GM19372 (cell line): ENCODE measurements at regions not wholly inside any gene's neighbourhood (a gene's known extent, or its start where the extent isn't known, plus 50 kb on each side); places are given as distances from the start of the nearest gene placed in this dataset.
"Not testable (repeated sequence)": the region's sequence is repeated elsewhere in the genome, so short reads cannot be mapped to it uniquely, and the experiment has no call there.

Source experiments
- ATAC-seq: cut with Tn5 transposase; IDR thresholded peaks from one replicate; pipeline ENCODE4 v1.9.1; 2021; ENCODE audit warnings: mild to moderate bottlenecking, low read depth, moderate library complexity; ENCODE audit not compliant: unreplicated experiment

DNA sequence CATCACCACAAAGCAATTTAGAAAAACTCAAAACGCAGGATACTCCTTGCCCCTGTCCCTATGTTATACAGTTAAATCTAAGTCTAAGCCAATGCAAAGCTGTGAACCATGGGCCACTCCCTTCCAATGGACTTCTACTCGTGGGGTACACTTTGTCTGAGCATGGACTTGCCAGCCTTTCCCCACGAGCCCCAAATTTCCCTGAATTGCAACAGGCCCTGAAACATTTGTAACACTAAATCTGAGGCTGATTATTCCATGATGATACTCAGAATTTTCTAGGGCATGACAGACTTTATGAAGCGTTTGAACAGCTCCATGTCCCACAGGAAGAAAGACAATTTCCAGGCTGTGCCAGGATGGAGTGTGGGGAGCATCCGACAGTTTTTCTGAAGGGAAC lies 189.6 kb downstream of the TXNL1 start:
- no peak for ATAC-seq

DNA sequence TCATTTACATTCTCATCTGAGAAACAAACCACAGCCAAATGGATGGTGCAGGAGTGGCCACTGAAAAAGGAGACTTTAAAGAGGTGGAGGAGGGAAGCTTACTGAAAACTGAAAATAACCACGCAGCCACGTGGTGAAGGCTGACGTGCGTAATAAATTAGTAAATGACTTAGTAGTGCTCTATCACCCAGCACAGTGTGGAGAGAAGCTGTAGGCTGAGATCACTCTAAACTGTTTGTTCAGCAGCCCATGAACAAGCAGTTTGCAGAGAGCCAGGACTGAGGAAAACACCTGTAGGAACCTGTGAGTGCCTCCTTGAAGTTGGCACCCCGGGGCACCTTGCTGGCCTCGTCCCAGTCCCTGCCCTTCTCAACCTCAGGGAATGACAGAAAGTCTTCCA lies 193.0 kb downstream of the TXNL1 start:
- no peak for ATAC-seq

DNA sequence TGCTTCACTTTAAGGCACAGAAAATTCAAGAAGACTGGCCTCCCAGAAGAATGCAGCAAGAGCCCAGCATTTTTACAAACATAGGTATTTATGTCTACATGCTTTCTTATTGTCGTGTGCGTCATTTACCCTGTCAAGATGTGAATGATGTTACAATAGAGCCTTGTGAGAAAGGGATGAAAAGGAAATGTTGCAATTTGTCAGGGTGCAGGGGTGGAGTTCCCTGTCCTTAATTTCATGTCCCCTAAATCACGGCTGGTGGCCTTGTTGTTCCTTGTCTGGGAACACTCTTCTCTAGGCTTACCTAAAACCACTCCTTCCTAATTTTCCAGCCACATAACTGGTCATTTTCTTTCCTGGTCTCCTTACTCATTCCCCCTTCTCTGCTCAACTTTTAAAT lies 194.2 kb downstream of the TXNL1 start:
- no peak for ATAC-seq

- ATAC-seq = no peak
Measured at GRCh38 chr18:56443166-56443907, 195.1 kb downstream of the TXNL1 start.

GRCh38 chr18:56438480-56438879 lies 199.9 kb downstream of the TXNL1 start:
- ATAC-seq = not testable (repeated sequence)

- no peak for ATAC-seq
Measured at GRCh38 chr18:56436651-56437050, 201.7 kb downstream of the TXNL1 start.

GRCh38 chr18:56433919-56434318 lies 204.5 kb downstream of the TXNL1 start:
- no peak for ATAC-seq

GRCh38 chr18:56431551-56431950 lies 206.8 kb downstream of the TXNL1 start:
- no peak for ATAC-seq

GRCh38 chr18:56423626-56424025 lies 214.8 kb downstream of the TXNL1 start:
- no peak for ATAC-seq

DNA sequence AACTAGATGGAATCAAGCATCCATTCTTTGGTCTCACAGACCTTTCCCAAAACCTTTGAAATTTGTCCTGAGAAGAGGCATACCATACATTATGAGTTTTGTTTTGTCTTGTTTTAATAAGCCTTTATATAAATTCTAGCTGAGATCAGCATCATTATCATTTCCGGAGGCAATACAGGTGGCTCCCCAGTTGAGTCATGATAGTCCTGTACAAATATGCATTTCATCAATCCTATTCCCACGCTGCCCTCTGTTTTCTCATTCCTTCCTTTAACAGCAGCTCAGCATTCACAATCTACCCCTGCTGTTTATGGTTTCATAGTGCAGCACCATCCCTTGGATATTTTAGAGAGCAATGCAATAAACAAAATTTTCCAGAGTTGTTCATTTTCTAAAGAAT lies 216.7 kb downstream of the TXNL1 start:
- ATAC-seq = no peak

- ATAC-seq = not testable (repeated sequence)
Measured at GRCh38 chr18:56420868-56421267, 217.5 kb downstream of the TXNL1 start.

DNA sequence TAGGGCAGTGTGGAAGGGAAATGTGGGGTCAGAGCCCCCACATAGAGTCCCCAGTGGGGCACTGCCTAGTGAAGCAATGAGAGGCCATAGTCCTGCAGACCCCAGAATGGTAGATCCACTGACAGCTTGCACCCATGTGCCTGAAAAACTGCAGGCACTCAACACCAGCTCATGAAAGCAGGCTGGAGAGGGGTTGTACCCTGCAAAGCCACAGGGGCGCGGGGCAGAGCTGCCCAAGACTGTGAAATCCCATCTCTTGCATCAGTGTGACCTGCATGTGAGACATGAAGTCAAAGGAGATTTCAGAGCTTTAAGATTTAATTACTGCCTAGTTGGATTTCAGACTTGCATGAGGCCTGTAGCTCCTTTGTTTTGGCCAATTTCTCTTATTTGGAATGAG lies 224.0 kb downstream of the TXNL1 start:
- ATAC-seq = no peak

DNA sequence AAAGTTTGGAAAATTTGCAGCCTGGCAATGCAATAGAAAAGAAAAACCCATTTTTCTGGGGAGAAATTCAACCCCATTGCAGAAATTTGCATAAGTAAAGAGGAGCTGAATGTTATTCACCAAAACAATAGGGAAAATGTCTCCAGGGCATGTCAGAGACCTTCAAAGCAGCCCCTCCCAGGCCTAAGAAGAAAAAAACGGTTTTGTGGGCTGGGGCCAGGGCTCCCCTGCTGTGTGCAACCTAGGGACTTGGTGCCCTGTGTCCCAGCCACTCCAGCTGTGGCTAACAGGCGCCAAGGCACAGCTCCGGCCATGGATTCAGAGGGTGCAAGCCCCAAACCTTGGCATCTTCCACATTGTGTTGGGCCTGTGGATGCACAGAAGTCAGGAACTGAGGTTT lies 224.5 kb downstream of the TXNL1 start:
- no peak for ATAC-seq

DNA sequence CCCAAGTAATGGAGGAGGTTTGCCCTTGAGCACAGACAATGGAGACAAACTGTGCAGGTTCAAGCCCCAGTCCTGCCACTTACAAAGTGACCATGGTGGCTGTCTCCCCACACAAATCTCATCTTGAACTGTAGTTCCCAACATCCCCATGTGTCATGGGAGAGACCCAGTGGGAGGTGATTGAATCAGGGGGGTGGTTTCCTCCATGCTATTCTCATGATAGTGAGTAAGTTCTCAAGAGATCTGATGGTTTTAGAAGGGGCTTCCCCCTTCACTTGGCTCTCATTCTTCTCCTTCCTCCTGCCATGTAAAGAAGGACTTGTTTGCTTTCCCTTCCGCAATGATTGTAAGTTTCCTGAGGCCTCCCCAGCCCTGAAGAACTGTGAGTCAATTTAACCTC lies 225.4 kb downstream of the TXNL1 start:
- ATAC-seq = no peak

GRCh38 chr18:56409736-56410135 lies 228.7 kb downstream of the TXNL1 start:
- no peak for ATAC-seq

DNA sequence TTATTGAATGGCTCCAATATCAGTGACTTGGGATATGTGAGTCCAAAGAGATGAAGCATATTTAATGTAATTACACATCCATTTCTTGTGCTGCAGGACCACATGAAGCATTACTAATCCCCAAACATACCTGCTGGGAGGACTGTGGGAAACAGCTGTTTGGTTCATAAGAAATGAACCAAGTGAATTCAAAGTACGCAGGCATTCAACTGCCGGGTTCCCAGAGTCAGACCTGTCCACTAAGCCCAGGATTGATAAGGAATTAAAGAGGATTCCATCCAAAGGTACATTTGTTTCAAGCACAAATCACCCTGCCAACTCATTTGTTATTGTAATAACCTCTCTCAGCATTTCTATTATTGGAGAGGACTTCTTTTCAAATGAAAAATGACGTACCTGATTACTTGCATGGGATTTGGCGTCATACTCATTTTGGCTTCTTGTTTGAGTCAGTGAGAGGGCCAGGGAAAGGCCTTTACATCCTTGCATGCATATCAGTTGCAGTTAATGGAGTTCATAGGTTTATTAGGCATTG lies 230.7 kb downstream of the TXNL1 start:
- ATAC-seq = no peak

GRCh38 chr18:56402872-56403516 lies 235.4 kb downstream of the TXNL1 start:
- ATAC-seq = no peak

DNA sequence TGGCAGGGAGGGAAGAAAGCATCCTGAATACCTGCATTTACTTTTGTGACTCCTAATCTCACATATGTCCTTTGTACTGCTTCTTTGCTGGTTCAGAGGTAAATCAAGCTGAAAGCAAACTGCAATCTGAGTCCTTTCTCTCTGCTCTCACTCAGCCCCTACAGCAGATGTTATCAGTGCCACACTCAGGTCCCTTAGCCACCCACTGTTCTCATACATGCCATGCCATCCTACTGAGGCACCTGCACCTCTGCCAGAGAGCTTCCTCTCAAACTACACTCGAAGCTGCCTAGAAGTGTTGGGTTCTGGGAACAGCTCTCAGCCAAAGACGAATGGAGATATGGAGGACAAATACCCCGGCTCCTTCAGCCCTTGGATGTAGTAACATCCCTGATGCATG lies 244.5 kb downstream of the TXNL1 start:
- no peak for ATAC-seq

- no peak for ATAC-seq
Measured at GRCh38 chr18:56391931-56392590, 246.3 kb downstream of the TXNL1 start.

DNA sequence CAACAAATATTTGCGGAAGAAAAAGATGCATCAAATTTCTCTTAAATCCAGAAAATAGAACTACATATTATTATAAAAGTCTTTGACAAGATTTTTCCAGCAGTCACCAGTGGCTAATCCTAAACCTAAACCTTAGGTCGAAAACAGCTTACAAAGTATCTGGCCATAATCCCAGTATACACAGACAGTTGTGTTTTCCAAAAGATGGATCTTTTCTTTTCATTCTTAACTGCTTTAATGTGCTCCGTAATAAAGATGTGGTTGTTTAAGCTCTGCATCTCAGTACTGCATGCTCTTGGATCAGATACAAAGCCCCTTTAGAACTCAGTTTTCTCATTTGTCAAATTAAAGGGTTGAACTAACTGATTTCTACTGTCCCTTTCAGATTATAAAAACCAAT lies 247.8 kb downstream of the TXNL1 start:
- ATAC-seq = no peak

DNA sequence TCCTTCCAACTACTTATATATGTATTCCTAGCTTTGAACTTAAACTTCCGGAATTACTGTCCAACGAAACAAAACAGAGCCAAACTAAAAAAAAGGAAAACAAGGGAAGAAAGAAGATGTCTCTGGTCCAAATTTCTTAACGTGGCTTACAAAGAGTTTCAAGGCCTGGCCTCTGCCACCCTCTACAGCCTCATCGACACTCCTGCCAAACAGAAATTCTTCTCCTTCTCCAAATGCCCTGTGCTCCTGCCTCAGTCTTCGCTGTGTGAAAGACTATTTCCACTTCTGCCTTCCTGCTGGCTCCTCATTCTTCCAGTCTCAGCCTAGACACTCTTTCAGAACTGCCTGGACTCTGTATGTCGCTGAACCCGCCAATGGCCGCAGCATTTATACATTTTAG lies 249.2 kb downstream of the TXNL1 start:
- ATAC-seq = no peak

GRCh38 chr18:56388571-56388970 lies 249.8 kb downstream of the TXNL1 start:
- no peak for ATAC-seq
